GM19351 (cell line): ENCODE measurements at regions not wholly inside any gene's neighbourhood (a gene's known extent, or its start where the extent isn't known, plus 50 kb on each side); places are given as distances from the start of the nearest gene placed in this dataset.

Experiments used
- ATAC-seq: cut with Tn5 transposase; IDR thresholded peaks from one replicate; pipeline ENCODE4 v1.9.1; 2021; ENCODE audit warnings: mild to moderate bottlenecking, moderate library complexity; ENCODE audit not compliant: unreplicated experiment

GRCh38 chr5:173795601-173796000 is 92.5 kb upstream of the CPEB4 start:
- ATAC-seq: no peak

DNA sequence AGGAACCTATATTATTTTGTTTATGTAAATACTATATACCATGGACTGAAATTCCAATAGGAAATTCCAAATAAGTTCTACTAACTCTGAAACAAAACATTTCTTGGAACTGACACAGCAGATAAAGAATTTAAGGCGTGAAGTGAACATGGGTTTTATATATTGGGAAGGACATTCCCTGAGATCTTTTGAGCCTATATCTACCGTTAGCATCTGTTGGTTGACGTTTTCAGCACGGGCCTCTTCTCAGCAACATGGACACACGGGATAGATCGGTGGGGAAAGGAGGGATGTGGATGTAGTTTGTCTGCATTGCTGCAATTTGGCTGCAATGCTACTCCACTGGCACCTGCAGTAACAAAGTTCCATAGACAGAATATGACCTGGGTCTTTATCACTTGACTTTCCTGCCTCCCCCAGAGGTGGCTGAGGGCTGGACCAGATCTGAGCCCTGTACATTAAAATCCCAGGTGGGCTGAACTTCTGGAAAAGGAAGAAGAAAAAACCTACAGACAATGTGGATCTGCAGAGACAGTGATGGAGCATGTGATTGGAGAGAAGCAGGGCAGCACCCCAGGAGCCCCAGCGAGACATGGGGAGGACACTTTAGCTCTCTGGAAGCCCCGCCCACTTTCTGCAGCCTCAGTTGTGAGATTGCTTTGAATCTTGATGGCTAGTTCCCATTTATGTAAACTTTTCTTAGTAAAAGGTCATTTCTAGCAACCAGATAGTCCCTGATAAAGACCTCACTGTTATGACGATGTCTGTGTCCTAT is 91.2 kb upstream of the CPEB4 start:
- no peak for ATAC-seq

DNA sequence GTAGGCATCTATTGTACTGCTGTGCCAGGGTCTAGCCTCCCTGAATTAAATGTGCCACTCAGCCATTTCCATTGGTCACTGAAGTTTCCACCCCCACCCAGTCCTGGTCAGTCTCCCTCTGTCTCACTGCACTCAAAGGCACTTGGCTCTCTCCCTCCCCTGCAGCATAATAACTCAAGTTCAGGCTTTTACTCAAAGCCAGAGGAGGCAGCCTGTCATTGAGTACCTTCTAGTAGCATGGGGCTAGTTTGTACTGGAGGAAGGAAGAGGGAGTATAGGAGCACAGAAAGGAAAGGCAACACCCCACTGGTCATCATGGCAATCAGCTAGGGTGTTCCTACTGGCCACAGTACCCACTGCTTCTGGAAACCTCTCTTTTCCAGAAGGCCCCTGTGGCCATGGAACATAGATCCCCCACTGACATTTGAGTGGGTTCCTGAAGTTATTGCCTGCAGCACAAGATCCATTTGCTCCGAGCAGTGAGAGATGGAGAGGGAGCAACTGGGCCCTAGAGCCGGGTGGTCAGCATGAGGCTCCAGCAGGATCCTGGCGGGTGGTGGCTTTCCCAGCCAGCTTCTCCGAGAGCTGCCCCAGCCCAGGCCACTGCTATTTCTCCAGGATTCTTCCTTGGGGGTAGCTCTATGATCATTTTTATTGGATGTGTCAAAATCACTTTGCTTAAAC is 89.9 kb upstream of the CPEB4 start:
- no peak for ATAC-seq

- no peak for ATAC-seq
These were observed 87.8 kb upstream of the CPEB4 start for GRCh38 chr5:173800340-173800739.

GRCh38 chr5:173801006-173801405 is 87.1 kb upstream of the CPEB4 start:
- ATAC-seq: no peak

DNA sequence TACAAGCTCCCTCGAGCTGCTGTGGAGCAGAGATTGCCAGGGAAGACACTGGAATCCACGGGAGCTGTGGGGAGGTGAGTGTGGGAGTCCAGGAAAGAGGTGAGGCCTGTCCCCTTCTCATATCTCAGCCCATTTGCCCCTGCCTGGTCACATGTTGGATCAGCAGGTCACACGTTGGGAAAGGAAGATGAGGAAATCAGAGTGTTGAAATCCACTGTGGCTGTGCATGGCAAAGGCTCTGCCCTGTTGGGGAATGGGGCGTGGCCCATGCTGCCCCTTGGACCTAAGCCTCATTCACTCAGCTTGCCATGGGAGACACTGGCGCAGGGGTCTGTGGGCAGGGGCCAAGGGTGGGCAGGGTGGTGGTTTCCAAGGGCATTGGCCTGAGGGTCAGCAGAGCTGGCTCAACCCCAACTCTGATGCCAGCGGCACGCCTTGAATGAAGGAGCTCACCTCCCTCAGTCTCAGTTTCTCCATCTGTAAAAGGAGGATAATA is 85.4 kb upstream of the CPEB4 start:
- ATAC-seq: no peak

- no peak for ATAC-seq
These were observed 83.6 kb upstream of the CPEB4 start for GRCh38 chr5:173804579-173804978.

- ATAC-seq: no peak
These were observed 81.7 kb upstream of the CPEB4 start for GRCh38 chr5:173806270-173807035.

DNA sequence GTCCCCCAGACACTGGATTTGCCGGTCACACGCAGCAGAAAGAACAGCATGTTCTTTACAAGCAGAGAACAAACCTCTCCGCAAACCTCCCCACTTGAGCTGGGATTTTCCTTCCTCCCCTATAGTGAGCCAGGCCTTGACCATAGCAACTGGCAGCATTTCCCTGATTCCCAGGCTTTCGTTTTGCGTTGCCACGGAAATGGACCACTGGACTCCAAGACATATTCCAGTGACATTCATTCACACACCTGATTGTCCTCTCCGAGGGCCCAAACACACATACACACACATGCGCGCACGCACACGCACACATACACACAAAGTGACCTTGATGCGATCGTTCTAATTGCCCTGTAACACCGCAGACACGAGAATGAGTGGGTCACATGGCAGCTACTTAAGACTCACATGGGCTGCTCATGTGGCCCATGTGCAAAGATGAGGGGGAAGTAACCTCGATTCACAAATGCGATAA is 80.9 kb upstream of the CPEB4 start:
- no peak for ATAC-seq

- ATAC-seq: no peak
These were observed 79.9 kb upstream of the CPEB4 start for GRCh38 chr5:173808079-173808808.

- no peak for ATAC-seq
These were observed 79.1 kb upstream of the CPEB4 start for GRCh38 chr5:173809014-173809413.

- no peak for ATAC-seq
These were observed 75.2 kb upstream of the CPEB4 start for GRCh38 chr5:173812811-173813550.

GRCh38 chr5:173814053-173814452 is 74.1 kb upstream of the CPEB4 start:
- no peak for ATAC-seq

DNA sequence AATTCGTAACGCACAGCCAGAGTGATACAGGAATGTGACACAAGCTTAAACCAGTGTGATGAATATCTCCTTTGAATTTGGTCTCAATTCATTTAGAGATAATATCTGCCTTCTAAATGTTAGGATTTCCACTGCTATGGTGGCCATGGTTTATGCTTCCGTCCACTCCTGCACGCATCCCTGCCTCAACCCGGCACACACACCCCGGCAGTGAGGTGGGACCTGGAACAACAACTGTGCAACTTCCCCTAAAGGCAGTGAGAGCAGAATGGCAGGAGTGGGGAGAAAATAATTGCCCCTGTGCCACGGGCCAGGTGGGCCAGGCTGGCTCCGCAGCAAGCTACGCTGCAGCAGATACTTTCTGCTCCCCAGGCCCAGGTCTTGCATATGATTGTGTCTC is 72.6 kb upstream of the CPEB4 start:
- no peak for ATAC-seq

- ATAC-seq: no peak
These were observed 71.4 kb upstream of the CPEB4 start for GRCh38 chr5:173816728-173817127.

DNA sequence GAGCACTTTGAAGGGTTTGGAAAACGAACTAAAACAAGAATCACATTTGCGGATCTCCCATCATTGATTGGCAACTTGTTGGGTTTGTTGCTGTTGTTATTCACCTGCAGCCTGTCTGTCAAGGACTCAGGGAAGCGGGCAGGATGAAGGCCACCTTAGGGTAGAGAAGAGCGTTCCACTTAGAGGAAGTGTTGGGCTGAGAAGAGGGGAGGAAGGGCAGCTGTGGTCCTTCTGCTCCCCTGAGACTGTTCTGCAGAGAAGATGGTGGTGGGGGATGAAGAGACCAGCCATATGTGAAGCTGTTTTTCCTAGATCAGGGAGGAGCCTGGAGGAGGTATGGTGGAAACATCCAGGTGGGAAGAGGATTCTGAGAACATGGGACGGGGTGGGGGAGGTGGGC is 70.6 kb upstream of the CPEB4 start:
- ATAC-seq: no peak

DNA sequence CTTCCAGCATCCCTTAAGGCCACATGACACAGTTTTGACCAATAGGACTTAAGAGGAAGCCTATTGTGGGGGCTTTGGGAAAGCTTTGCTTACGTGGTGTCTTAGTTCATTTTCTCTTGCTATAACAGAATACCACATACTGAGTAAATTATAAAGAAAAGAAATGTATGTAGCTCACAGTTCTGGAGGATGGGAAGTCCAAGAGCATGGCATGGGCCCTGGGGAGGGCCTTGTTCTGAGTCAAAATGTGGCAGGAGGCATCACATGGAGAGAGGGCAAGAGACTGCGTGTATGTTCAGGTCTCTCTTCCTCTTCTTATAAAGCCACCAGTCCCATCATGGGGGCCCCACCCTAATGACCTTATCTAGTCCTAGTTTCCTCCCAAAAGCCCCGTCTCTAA is 68.6 kb upstream of the CPEB4 start:
- no peak for ATAC-seq

DNA sequence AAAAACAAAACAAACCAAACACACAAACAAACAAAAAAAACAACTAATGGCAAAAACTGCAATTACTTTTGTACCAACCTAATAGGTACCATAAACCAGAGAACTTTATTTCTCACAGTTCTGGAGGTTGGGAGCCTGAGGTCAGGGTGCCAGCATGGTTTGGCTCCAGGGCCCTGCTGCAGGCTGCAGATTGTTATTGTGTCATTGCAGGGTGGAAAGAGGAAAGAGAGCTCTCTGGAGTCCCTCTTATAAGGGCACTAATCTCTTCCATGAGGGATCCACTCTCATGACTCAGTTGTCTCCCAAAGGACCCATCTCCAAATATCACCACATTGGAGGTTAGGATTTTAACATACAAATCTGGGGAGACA is 64.9 kb upstream of the CPEB4 start:
- no peak for ATAC-seq

DNA sequence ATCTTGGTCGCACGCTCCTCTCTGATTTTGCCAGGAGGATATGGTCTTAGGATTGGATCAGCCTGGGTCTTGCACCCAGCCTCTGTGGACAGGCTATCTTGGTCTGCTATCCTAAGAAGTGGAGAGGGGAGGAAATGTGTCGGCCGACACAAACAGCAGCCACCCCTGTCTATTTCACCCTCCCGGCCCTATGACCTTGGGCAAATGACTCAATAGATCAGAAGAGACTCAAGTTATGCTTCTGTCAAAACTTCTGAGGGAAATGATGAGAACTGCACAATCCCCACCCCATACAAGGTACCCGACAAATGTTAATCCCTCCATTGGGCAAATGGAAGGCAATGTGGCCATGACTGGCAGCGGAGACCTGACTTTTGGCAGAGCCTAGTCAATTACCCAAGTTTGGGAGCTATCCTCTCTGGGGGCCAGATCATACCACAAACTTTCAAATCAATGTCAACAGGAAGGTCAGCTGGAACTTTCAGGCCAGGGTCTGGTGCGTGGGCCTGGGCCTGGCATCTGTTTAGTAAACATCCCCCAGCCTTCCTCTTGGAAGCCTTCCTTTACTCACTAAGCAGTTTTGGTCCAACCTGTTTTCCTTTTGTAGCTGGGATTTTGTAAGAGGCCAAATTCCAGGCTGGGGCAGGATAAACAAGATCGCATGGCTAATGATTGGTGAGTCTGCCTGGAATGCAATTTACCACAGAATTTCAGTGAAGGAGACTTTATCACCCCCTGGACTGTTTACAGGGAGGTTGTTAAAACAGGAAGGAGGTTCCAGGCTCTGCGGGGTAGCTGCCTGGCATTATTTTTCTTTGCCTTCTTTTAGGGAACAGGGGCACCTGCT is 64.2 kb upstream of the CPEB4 start:
- no peak for ATAC-seq
